Stimulated activated CD8-positive, alpha-beta memory T cell treated with anti-CD3 and anti-CD28 coated beads, Interleukin-7, amount 100 ng/mL, for 1 hour (primary cell): ENCODE measurements at regions not wholly inside any gene's neighbourhood (a gene's known extent, or its start where the extent isn't known, plus 50 kb on each side); places are given as distances from the start of the nearest gene placed in this dataset.
"Not testable (repeated sequence)": the region's sequence is repeated elsewhere in the genome, so short reads cannot be mapped to it uniquely, and the experiment has no call there.

Source experiments
- DNase-seq, 2 donors: peaks; one replicate each; pipeline ENCODE4 v3.0.0-alpha.2; 2020; ENCODE audit warnings: low read depth in 2 of 2

DNA sequence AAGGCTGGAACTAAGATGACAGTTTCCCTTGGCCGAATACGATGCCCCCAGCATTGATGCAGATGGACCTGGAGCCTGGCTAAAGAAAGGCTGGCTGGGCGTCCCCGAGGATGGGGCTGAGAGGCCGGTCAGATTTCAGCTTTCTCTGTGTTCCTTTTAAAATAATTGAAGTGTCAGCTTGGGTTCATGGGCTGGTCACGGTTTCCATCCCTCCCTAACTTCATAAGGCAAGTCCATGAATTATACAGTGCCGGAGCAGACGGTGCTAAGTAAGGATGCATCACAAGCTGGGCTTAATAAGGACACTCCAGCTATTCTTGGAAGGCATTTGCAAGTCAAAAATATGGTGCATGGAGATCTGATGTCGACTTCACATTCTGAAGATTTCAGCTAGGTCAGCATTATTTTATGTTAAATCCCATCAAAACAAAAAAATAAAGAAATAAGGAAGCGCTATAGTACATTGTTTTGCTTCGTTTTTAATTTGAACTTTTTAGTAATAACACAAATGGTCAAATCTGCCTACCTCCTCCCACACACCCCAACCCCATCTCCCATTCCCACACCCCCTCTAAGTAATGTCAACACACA lies 220.8 kb downstream of the RPLP1 start:
- DNase-seq, result no peak

DNA sequence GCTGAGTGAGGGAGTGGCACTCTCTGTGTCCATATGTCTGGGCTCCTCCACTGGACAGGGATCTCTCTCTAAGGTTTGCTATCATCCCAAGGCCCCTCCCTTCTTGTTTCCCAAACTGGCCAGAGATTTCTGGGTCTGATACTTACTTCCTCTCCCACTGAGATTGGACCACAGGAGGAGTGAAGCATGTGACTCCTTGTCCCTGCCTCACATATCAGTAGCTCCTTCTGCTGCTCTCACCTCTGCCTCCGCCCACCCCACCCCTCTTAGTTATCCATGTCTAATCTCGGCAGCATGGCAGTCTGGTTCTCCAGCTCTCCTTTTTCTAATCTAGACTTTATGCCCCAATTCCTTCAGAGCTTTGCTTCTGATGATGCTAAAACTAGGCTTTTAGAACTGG lies 223.1 kb downstream of the RPLP1 start:
- no peak for DNase-seq

DNA sequence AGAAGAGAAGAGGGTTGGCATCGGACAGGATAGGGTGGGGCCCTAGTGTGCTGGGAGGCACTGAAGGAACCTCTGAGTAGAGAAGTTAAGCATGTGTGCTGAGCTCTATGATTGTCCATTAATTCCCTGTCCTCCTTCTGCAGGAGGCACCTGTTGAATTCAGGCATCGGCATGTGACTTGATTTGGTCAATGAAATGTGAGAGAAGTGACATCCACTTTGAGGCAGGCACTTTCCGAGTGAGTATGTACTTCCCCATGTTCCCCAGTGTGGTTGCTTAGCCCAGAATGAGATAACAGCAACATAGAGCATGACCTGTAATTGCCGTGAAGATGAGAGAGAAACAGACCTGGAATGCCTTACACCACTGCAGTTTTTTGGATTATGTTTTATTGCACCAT lies 224.8 kb downstream of the RPLP1 start:
- DNase-seq, result no peak

DNA sequence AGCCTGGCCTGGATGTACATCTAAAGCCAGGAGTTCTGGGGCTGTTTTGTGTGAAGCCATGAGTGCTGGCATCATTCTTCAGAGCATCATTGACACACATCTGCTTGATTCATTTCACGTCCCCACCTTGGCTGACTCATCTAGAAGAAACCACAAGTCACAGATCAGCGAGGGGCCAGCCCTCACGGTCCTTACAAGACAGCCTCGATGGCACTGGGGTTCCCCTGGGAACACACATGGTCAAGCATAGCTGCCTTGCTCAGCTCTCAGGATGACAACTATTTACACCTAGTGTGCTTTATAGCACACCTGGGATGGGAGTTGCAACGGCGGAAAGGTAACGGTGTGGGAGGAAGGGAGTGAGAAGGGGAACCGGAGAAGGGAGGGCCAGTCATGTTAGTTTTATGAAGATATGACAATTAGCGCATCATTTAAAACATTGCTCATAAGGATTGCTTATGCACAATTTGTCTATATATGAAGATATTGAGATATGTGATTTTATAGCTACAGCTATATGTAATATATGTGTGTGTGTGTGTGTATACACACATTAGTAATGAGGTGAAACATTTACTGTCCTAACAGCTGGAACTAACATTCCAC lies 227.1 kb downstream of the RPLP1 start:
- DNase-seq, result no peak

DNA sequence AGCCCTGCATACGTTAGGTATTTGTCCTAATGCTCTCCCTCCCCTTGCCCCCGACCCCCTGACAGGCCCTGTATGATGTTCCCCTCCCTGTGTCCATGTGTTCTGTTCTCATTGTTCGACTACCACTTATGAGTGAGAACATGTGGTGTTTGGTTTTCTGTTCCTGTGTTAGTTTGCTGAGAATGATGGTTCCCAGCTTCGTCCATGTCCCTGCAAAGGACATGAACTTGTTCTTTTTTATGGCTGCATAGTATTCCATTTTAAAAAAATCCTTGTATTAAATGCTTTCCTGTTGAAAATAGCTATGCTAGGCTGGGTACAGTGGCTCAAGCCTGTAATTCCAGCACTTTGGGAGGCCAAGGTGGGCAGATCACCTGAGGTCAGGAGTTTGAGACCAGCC lies 232.2 kb downstream of the RPLP1 start:
- DNase-seq, result not testable (repeated sequence)

DNA sequence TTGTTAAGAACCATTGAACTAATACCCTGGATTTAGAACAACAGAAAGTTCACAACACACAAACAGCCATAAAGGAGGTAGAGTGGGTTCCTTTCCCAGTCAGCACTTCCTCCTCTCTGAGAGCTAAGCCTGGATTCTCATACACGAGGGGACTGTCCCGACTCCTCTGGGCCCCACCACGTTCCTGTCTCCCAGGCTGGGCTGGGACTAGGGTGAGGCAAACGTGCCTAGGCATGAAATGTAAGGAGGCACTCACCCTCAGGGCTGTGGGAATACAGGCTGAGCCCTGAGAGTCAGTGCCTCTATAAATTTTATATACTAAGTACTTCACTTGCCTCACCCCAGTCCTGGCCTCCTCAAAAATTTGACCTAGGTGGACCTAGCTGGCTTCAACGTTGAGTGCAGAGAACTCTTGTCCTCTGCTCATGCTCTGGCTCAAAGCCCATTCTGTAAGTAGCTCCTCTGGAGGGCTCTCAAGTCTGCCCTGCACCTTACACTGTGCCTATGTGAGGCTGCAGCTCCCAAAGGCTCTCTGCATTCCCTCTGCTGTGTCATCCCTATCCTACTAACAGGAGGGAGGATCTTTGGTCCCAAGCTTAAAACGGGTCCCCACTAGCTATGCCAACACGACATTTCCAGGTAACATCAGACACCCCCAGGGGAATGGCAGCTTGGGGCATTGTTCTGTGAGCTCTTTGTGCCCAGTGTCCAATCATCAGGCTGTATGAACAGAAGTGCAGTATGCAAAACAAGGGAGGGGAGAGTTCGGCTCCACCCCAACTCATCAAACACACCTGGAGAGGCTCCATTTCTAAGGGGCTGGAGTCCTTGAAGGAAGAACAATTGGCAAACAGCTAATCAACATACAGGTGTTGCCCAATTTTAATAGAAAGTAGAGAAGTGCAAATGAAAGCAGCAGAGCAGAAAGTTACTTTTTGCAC lies 233.2 kb downstream of the RPLP1 start:
- no peak for DNase-seq

DNA sequence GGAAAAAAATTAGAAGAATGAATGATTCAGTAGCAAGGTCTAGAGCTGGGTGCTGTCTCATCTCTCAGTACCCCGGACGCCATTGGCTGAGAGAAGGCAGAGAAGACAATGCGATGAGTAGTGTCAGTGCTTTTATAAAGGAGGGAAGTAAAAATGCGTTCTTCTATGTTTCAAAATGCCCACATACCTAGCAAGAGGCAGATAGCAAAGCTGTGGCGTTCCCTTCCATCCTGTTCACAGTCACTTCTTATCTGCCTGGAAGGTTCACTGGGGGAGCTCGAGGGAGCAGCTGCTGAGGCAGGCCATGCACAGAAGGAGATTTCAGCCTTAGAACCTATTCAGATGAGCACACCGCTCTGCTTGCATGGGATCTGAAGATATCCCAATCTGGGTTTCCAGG lies 234.0 kb downstream of the RPLP1 start:
- DNase-seq, result no peak

DNA sequence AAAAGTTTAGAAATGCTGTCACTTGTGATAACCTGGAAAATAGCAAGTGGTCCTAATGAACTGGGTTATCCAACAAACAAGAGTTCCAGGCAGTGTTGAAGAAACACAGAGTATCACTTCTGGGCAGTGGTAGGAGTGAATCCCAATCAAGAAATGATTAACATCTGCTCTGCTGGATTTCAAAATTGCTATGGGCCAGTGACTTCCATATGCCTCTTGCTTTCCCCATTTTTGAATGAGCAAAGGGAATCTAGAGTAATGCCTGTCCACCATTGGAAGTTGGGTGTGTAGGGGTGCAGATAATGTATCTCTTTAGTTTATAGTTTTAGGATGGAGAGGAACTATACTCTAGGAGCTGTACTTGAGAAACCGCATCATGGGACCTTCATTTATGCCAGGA lies 236.5 kb downstream of the RPLP1 start:
- DNase-seq, result no peak

DNA sequence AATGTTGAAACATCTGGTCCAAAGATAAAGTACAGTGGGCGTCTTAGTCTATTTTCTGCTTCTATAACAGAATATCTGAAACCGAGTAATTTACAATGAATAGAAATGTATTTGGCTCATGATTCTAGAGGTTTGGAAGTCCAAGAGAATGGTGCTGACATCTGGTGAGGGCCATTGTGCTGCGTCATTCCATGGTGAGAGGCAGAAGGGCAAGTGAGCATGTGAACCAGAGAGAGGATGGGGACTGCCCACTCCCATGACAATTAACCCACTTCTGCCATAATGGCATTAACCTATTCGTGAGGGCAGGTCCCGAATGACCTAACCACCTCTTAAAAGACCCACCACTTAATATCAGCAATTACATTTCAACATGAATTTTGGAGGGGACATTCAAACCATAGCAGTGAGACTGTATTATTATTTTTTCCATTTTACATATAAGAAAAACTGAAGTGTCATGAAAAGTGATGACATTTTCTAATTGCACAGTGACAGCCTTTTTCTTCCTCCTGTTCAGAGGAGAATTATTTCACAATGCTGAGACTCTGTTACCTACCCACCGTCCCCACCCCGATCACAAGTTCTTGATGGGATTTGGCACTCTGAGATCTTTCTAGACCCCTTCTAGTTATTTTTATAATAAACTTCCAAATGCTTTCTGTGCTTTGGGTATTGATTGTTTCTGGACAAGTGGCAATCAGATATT lies 238.8 kb downstream of the RPLP1 start:
- DNase-seq, result no peak

DNA sequence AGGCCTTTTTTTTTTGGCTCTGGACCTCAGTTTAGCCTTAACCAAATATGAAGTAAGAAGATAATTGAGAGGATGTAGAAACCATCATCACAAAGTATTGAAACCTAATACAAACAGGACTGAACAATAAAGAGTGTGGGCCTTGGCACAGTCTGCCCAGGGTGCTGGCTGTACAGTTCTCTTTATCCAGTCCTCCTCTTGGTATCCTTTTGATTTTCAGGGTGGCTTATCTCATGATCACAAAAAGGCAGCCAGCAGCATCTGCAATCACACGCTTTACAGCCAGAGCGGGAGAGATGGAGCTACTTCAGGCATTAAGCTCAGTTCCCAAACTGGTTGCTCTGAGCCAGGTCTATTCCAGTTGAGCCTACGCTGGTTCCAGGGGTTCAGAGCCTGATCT lies 239.7 kb downstream of the RPLP1 start:
- no peak for DNase-seq

DNA sequence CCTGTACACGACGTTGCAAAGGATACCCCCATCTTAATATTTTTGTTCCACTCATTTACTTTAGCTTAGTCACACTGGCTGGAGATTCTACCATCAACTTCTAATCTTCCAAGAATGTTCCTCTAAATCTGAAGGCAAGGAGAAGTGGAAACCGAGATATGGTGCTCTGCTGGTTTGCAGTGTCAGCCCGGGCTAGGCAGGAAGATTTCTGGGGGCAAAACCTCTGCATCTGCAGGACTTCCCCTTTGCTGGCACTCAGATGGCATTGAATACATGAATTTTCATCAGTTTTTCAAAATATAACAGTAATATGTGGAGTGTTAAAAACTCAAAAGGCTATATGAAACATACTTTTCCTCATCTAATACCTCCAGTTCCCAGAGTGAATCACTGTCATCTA lies 240.4 kb downstream of the RPLP1 start:
- DNase-seq, result no peak

DNA sequence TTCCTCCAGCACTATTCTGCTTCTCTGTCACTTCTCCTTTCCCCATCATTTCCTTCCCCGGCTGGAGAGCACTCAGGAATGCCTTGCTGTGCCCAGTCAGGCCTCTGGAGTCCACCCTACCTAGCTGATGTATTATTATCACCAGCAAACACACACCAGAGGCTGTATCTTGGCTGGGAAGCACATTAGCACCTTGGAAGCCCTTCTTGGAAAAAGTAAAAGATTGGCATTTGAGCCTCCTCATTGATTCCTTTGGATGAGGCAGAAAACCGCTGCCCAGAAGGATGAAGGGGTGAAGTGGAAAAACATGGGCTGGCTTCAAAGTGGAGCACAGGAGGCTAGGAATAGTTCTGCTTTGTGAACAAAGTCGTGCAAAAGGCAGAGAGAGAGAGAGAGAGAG lies 244.3 kb downstream of the RPLP1 start:
- no peak for DNase-seq

DNA sequence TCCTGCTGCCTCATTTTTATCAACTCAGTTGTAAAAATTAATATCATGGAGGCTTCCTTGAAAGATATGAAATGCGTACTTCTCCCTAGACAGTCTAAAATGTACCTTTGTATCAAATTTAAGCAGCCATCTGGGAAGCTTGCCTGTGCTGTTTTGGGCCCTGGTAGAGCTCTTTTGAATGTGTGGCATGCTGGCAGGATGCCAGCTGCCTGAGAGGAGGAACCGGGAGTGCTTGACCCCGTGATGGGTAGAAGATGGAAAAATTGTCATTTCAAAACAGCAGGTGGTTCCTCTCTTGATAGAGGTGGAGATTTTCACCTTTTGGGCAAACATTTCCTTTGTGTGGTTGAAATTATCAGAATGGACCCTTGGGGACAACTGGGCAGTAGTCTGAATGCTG lies 245.3 kb downstream of the RPLP1 start:
- no peak for DNase-seq

DNA sequence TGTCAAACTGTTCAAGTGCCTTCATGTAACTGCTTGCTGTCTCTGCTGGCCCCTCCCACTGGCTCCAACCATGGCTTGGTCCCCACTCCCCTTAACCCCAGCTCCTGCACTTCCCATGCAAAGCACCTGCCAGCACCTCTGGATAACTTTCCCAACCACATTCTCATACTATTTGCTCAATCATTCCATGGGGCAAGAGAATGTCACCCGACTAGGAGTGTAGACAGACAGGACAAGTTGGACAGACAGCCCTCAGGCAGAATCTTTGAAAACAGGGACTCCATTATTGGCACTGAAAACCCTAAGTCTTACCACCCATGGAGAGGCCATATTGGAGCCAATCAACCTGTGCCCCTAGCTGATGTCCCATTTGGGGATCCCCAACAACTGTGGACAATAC lies 246.5 kb downstream of the RPLP1 start:
- DNase-seq, result no peak

DNA sequence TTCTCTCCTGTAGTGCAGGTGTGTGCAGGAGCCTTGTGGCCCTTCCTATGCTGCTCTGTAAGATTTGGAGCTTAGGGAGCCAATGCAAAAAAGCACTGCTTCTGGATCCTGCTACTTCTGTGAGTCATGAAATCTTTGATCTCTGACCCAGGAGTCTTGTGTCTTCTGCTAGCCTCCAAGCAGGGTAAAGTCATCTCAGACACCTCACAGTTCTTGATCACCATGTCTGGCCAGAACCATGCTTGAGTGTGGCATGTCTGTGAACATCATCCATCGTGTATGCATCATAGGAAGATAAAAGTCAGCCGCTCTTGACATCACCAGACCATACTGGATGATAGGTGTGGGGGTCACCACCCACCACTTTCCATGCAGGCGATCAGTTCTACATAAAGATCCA lies 247.8 kb downstream of the RPLP1 start:
- no peak for DNase-seq

DNA sequence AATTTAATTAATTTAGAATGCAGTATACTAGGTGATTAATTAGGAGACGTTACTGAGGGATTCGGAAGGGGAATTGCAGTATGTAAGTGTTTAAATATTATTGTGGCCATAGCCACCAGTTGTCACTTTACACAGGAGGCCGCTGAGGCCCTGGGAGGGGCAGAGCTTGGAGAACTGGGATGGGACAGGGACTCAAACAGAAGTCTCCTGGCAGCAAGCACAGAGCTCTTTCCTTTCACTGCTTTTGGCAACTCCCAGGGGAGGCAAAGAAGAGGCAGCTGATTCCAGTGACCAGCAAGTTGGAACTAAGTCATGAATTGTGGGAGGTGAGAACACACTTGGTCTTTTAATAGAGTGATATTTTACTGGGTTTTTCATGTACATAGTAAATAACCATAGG lies 248.6 kb downstream of the RPLP1 start:
- no peak for DNase-seq

DNA sequence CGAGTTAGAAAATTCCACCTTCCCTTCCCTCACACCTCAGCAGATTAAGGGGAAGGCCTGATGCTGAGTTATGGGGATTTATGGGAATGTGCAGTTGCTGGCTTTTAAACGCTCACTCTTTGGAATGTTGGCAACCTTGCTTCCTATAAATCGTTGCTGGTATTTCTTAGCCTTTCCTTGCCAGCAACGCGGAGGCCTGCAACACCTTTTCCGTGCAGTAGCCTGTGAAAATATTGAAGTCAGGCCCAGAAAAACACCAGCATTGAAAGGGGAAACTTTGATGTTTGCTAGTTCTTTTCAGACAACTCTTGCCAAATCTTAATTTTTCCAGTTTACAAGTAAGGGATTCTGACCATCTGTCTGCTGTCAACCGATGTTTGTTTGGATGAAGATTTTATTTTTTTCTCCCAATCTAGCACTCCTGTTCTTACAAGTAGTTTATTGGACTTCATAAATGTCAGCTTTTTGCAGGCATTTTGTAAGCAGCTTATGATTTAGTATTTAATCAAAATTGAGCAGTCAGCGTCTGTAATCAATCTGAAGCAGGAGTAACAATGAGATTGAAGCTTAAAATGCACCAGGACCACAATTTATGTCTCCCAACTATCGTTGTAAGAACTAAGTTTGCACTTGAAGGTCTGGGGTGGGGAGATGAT lies 251.0 kb downstream of the RPLP1 start:
- no peak for DNase-seq

DNA sequence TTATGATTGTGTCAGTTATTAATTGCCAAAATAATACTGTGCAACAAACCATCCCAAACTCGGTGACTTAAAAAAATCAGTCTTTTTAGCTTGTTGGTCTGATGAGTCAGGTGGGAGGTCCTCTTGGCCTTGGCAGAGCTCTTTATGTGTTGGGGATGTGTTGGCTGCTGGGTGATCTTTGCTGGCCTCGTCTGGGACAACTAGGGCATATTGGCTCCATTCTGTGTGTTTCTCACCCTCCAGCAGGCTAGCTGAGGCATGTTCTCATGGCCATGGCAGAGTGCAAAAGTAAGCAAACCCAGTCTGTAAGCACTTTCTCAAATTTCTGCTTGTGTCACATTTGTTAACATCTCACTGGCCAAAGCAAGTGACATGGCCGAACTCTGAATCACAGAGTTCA lies 251.6 kb downstream of the RPLP1 start:
- DNase-seq, result no peak

DNA sequence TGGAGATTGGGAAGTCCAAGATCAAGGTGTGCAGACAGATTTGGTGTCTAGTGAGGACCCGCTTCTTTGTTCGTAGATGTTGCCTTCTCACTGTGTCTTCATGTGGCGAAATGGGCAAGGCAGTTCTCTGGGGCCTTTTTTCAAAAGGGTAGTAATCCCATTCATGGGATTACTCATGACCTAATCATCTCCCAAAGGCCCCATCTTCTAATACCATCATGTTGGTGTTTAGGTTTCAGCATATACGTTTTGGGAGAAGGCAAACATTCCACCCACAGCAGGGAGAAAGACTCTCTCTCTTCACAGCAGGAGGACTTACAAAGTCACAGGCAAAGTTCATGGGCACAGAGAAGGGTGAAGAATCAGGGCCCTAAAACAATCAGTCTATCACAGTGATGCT lies 252.1 kb downstream of the RPLP1 start:
- DNase-seq, result no peak

DNA sequence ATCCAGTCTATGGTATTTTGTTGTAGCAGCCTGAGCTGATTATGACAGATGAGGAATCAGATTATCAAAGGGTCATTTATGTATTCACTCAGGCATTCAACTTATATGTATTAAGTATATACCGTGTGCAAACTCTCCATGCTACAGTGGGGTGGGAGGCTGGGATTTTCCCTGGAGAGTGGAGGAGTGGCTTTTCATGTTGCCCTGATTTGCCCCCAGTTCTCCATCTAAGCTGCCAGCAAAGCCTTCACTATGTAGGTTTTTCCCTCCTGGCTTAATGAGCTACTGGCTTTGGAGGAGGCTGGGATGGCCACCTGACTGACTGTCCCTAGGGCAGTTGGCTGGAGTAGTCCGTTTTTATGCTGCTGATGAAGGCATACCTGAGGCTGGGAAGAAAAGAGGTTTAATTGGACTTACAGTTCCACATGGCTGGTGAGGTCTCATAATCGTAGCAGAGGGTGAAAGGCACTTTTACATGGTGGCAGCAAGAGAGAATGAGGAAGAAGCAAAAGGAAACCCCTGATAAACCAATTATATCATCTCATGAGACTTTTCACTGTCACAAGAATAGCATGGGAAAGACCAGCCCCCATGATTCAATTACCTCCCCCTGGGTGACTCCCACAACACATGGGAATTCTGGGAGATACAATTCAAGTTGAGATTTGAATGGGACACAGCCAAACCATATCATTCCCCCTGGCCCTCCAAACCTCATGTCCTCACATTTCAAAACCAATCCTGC lies 253.9 kb downstream of the RPLP1 start:
- no peak for DNase-seq

DNA sequence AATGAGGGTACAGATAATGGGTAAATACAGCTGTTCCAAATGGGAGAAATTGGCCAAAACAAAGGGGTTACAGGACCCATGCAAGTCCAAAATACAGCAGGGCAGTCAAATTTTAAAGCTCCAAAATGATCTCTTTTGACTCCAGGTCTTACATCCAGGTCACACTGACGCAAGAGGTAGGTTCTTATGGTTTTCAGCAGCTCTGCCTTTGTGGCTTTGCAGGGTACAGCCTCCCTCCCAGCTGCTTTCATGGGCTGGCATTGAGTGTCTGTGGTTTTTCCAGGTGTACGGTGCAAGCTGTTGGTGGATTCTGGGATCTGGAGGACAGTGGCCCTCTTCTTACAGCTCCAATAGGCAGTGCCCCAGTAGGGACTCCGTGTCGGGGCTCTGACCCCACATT lies 254.6 kb downstream of the RPLP1 start:
- not testable (repeated sequence) for DNase-seq
